GM21526 (cell line): ENCODE measurements at regions not wholly inside any gene's neighbourhood (a gene's known extent, or its start where the extent isn't known, plus 50 kb on each side); places are given as distances from the start of the nearest gene placed in this dataset.

Experiments used
- ATAC-seq: cut with Tn5 transposase; IDR thresholded peaks from one replicate; pipeline ENCODE4 v1.9.1; 2021; ENCODE audit warnings: moderate library complexity; ENCODE audit not compliant: unreplicated experiment, low FRiP score

- no peak for ATAC-seq
These were observed 66.5 kb upstream of the EEPD1 start for GRCh38 chr7:36086571-36086970.

DNA sequence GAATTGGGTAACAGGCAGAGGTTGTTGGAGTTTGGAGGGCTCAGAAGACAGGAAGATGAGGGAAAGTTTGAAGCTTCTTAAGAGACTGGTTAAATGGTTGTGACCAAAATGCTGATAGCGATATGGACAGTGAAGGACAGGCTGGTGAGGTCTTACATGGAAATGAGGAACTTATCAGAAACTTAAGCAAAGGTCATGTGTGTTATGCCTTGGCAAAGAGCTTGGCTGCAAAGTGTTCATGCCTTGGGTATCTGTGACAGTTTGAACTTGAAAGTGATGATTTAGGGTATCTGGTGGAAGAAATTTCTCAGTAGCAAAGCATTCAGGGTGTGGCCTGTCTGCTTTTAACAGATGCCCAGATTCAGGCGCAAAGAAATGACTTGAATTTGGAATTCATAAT lies 64.5 kb upstream of the EEPD1 start:
- ATAC-seq: no peak

- no peak for ATAC-seq
These were observed 64.1 kb upstream of the EEPD1 start for GRCh38 chr7:36088966-36089365.

DNA sequence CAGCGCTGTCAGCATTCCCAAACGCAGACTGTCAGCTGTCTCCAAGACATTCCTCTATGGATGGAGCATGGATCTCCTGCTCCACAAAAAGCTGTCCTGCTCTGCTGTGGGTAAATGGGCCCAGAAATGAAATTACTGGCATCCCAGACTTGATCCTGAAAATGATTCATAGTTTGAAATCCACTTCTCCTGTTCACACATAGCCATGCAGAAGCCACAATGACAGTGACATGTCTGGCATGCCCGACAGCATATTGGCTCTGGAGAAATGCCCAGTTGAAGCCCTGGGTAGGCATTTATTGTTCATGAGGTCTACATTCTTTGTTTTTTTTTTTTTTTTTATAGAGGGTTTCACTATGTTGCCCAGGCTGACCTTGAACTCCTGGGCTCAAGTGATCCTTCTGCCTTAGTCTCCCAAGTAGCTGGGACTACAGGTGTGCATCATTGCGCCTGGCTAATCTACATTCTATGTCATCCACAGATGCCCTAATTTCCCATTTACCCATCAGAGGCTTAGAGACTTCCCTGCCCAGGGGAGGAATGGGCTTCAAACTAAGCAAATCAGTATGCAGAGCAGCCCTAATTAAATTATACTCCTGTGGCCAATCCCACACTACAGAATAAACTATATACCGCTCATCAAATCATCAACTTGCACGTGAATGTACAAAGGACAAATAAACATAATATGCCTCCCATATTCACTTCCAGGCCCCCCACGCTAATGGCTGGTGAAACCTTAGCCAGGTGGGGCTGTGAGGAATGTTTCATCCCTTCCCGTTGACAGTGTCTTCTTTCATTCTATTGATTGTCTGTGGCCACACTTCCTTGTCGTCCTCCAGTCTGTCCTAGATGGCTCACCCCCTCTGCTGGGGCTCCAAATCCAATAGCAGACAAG lies 61.8 kb upstream of the EEPD1 start:
- no peak for ATAC-seq

DNA sequence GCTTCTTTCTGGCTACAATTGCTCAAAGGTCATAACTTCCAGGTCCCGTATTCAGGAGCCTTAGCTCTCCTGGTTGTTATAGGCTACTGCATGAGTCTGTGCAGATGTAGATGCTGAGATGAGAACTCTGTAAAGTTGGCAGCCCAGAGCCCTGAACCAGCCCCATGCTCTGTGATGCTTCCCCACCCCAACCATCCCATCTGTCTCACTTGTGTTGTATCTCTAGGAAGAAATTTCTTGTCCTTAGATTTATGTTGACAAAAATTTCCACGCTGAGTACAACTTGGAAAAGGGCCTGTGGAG lies 61.2 kb upstream of the EEPD1 start:
- ATAC-seq: no peak

DNA sequence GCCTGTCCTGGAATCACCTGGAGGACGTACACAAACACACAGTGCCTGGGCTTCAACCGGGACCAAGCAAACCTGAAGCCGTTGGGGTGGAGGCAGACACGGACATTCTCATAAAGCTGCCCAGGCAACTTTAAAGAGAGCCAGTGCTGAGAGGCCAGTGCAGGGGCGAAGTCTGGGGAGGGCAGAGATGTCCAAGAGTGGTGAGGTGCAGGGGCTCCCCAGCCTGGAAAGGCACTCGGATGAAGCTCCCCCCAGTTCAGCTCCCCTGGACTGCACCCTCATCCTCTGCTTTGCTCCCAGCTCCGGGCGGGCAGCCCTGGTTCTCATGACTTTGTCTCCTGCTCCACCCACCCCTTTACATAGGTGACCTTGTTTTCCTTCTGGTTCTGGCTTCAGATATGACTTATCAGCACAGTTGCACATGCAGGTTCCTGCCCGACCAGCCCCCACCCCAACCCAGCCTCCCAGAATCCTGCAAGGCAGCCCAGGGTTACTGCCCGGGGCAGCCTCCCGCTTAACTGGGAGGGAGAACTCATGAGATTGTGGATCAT lies 60.8 kb upstream of the EEPD1 start:
- ATAC-seq: no peak

DNA sequence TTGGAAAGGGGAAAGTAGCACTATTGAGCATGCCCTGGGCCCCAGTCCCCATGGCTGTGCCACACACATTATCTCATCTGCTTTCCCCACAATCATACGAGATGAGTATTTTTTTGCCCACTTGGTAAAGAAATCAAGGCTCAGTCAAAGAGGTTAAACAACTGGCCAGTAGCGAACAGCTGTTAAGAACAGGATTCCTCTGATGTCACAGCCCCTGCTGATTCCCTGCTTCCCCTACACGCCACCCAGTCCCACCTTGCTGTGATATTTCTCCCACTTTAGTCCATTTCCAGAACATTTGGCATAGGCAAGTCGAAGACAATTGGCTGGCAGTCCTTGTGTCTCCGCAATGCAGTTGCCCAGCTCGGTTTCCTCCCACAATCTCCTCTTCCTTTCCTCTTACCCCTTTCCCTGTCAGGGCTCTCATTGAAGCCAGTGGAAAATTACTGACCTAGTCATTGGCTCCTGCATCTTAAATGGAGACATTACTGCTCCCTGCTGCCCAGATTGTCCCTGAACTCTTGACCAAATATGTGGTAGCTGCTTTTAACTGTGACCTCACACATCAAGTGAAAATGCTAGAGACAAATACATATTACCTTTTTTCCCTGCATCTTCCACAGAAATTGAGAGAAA lies 56.5 kb upstream of the EEPD1 start:
- no peak for ATAC-seq

DNA sequence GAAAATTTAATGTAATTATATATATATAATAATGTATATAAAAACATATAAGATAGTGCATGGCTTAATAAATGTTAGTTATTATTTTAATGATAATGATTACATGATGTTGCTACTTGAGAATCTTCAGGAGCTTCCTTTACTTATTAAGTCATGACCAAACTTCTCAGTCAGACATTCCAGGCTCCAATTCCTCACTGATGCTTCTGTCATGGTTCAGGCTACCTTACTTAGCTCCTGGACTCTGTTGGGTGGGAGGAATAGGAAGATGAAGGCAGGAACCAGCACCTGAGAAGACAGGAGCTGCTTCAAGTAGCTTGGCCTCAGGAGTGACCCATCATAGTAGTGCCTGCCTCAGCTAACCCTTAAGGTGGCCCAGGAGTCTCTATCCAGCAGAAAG lies 55.0 kb upstream of the EEPD1 start:
- no peak for ATAC-seq

GRCh38 chr7:36100226-36100625 lies 52.8 kb upstream of the EEPD1 start:
- ATAC-seq: no peak

DNA sequence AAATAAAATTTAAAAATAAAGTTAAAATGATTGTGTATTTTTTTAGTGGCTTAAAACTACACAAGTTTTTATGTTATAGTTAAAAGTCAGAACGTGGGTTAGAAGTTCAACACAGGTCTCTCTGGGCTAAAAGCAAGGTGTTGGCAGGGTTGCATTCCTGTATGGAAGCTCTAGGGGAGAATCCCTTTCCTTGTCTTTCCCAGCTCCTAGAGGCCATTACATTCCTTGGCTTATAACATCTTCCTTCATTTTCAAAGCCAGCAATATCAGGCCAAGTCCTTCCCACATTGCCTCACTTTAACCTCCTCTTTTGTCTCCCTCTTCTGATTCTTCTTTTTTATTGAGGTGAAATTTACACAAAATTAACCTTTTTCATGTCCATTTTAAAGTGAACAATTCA lies 52.4 kb upstream of the EEPD1 start:
- ATAC-seq: no peak
